LNCAP (cell line): ENCODE measurements at regions not wholly inside any gene's neighbourhood (a gene's known extent, or its start where the extent isn't known, plus 50 kb on each side); places are given as distances from the start of the nearest gene placed in this dataset.

Experiments used
- CTCF ChIP-seq: fragments of 450-650 bp; IDR thresholded peaks from 2 replicates; pipeline ENCODE4 v1.5.1; 2017; ENCODE audit warnings: mild to moderate bottlenecking

DNA sequence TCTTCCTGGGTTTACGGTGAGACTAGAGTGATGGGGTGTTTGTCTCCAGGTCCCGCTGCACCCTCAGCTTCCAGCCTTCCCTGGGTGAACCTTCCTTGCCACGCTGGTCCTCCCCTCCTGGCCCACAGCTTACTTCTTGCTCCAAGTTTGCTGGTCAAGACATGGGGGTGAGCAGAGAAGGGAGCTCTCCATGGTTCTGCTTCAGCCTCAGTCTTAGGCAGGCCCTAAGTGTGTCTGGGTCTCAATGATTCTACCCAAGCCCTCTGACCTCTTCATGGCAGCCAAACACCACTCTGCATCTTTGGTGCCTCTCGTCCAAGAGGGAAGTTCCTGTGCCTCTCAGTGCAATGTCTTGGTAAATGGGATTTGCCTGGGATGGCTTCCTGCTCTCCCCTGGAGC, 356.5 kb upstream of the KLF6 start:
- TF ChIP-seq CTCF: no peak

DNA sequence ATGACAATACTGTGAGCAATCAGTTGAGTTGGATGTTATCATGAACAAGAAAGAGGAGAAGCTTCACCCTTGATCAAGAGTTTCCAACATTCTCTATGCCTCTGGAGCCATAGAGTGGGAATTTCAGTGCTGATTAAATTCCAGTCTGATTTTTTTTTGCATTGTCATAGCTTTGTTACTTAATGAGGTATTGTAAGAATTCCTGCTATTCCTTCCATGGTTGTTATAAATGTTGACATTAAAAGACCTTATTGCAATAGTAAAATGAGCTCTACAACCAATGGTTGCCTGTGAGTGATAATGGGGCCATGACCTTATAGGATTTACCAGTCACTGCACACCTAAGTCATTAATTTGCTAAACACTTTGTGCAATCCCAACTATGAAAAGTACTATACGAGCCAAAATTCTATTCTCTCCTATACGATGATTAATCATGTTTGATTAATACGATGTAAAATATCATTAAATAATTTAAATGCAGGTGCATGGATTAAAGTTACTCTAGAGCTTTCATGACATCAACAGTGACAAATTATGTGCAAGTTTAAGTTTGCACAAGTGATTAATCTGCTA, 353.2 kb upstream of the KLF6 start:
- no peak for TF ChIP-seq CTCF

GRCh38 chr10:4137299-4137698, 352.3 kb upstream of the KLF6 start:
- no peak for TF ChIP-seq CTCF

DNA sequence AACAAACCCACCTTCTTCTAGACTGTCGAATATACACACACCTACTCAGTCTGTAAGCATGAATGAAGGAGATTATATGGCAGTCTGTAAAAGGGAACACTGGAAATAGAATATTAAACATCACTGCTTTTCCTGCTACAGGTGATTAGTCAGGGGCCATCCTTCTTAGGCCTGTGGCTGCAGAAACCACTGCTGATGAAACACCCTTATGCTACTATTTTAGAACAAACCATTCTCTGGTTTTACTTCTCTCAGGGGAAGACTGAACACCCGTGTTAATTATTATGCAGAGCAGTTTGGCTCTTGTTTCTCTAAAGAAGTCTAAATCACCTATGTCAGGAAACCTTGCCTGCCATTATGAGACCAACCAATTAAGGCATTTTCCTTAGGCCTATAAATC, 351.1 kb upstream of the KLF6 start:
- no peak for TF ChIP-seq CTCF

DNA sequence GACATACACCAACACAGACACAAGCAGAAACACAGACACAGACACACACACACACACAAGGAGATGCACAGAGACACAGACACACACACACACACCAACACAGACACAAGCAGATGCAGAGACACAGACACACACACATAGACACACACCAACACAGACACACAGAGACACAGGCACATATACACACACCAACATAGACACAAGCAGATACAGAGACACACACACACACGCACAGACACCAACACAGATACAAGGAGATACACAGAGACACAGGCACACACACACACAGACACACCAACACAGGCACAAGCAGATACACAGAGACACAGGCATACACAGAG, 347.2 kb upstream of the KLF6 start:
- no peak for TF ChIP-seq CTCF

- TF ChIP-seq CTCF: no peak
Observed at GRCh38 chr10:4131407-4132215, 346.6 kb upstream of the KLF6 start.

GRCh38 chr10:4130685-4131084, 345.7 kb upstream of the KLF6 start:
- no peak for TF ChIP-seq CTCF
